GM10248 (cell line): ENCODE measurements at regions not wholly inside any gene's neighbourhood (a gene's known extent, or its start where the extent isn't known, plus 50 kb on each side); places are given as distances from the start of the nearest gene placed in this dataset.

Experiments used
- CTCF ChIA-PET: fragments of 300-600 bp; sonication (Branson Sonifier 250); formaldehyde crosslinking; extraction: SDS; loops from one replicate; lab custom pipeline; 2021; ENCODE audit warnings: antibody characterized with exemption; lab: Yijun Ruan, JAX
- POLR2A ChIA-PET: fragments of 350-650 bp; sonication (Branson Sonifier 250); formaldehyde crosslinking; extraction: SDS; loops from one replicate; lab custom pipeline; 2020; ENCODE audit warnings: antibody characterized with exemption; lab: Yijun Ruan, JAX
- DNase-seq: peaks from one replicate; pipeline ENCODE4 v3.0.0; 2012; ENCODE audit errors: extremely low spot score
- TF ChIP-seq, protein P1 (sequence below): IDR thresholded peaks from 2 replicates; pipeline ENCODE4 v1.5.1; 2012; ENCODE audit warnings: mild to moderate bottlenecking, low read depth; ENCODE audit errors: extremely low read depth, missing control alignments, control extremely low read depth

DNA sequence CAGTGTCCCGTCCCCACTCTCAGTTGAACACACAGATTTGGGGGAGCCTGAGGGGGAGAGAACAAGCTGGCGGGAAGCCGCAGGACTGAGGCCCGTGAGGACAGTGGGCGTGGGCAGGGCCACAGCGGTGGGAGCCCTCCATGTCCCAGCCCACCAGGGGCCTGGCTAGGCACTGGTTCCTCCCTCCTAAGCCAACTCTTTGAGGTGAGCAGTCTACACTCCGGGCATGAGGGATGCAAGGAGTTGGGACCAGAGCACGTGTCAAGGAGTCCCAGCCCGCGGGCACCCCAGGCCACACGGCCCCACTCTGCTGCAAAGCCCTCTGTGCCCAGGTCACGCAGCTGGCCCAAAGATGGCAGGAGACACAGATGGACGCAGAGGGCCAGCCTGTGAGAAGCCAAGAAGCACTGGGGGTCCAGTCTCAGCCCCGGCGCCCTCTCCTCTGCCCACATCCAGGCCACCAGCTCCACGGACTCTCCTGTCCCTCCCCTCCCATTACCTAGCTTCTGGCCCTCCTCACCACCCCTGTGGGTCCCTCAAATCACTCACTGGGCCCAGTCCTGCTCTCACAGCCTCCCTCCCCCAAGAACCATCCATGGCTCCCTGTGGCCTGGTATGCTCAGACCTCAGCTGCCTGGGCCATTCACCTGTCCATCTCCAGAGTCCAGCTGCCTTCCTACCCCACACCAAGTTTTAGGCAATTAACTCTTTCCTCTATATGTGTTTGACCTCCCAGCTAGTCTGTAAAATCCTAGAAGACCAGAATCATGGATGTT is 206.5 kb downstream of the RBFOX3 start:
- POLR2A ChIA-PET = no interaction called here
- TF ChIP-seq, protein P1, sequence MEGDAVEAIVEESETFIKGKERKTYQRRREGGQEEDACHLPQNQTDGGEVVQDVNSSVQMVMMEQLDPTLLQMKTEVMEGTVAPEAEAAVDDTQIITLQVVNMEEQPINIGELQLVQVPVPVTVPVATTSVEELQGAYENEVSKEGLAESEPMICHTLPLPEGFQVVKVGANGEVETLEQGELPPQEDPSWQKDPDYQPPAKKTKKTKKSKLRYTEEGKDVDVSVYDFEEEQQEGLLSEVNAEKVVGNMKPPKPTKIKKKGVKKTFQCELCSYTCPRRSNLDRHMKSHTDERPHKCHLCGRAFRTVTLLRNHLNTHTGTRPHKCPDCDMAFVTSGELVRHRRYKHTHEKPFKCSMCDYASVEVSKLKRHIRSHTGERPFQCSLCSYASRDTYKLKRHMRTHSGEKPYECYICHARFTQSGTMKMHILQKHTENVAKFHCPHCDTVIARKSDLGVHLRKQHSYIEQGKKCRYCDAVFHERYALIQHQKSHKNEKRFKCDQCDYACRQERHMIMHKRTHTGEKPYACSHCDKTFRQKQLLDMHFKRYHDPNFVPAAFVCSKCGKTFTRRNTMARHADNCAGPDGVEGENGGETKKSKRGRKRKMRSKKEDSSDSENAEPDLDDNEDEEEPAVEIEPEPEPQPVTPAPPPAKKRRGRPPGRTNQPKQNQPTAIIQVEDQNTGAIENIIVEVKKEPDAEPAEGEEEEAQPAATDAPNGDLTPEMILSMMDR = no peak
- CTCF ChIA-PET = interaction anchor here (1.0 to 9.0 kb wide), 3 partner anchors 11 to 316 kb away, joined by 3 to 123 read pairs (median 28); no protein-coding TSS in a partner anchor
- DNase-seq = no peak

DNA sequence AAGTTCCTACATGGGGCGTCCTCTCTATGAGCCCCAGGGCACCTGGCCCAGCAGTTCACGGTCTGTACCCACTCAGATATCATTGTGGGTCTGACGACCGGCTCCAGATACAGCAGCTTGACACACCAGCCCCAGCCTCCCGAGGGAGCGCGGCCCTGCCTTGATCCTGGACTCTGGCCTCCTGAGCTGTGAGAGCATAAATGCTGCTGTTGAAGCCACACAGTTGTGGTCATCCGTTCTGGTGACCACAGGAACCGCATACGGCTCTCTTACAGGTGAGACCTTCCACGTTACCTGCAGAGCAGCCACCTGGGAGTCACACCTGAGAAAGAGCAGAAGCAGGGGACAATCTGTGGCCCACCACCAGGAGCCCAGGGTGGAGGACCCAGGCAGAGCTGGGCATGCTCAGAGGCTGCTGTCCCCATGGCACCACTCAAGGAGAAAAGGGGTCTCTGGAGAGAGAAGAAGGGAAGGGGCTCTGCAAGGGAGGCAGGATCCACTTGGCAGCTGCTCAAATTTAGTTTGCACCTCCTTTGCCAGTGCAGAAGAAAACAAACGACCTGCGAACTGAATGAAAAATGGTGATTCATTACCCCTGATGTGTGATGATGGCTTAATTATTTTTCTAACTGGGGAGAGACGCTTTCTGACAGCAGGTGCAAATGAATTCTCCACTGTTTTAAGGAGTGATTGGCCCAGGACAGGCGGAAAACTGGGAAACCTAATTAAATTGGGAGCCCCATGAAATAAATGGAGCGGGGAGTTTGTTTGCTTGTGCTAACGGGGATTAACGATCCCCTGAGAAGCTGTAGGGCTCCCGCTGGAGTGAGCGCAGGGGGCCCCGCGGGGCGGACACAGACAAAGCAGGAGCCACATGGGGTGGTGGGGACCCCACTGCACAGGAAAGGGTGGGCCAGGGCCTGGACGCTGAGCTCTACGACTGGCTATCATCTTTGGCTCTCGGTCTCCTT is 208.9 kb downstream of the RBFOX3 start:
- ChIA-PET CTCF (interaction anchor here (0.8 to 9.0 kb wide), 14 partner anchors 8 to 361 kb away, joined by 3 to 123 read pairs (median 6); no protein-coding TSS in a partner anchor), POLR2A (no interaction called here)
- DNase-seq = no peak
- TF ChIP-seq, protein P1 = no peak

DNA sequence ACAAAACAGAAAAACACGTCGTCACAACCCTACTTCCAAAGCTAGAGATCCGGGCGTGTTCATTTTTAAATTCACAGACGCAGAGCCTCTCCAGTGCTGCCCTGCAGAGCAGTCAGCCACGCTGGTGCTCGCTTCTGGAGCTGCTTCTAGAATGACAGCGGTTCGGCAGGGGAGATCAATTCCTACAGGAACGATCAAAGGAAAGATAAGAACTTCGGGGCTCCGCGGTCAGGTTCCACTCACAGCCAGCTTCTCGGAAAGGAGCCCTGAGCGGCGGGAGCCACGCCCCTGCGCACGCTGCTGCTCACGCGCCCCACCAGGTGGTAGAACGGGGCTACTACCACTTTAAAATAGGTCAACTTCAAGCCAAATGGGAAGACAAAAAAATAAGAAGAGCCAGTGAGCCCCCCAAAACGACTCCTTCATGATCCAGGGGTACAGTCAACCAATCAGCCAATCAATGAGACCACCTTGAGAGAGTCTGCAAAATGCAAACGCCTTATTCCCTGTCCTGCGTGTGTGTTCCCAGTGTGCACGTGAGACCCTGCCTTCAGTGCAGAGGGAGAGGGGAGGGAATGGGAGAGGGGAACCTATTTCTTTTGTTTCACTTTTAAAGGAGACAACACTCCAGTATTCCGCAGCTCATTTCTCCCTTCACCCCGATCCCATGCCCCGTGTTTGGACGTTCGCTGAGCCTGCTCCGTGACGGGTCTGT is 209.7 kb downstream of the RBFOX3 start:
- peak; percentile 89 for DNase-seq
- TF ChIP-seq, protein P1 = peak; percentile 89
- POLR2A ChIA-PET = no interaction called here
- CTCF ChIA-PET = interaction anchor here (0.7 to 9.0 kb wide), 33 partner anchors 8 to 507 kb away, joined by 3 to 123 read pairs (median 4); no protein-coding TSS in a partner anchor

DNA sequence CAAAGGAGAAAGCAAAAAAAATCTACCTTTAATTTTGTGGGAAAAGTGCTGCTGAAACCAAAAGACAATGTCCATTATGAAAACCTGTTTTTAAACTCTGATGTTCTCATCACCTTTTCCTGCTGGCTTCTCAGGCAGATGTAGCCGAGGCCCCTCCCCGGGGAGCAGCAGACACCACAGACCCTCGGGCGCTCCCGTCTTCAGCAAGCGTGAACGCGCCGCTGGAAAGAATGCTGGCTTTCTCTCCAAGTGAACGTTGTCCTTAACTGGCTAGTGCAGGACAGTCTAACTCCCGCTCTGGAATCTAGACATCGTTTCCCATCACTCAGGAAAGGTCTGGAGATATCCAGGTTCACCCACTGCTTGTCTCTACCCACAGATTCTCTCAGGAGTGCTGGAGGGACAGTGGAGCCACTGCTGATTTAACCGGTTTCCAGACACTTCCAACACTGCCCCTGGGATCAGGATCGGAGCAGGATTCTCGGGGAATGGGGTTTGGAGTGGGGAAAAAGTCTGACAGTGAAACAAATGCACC is 211.2 kb downstream of the RBFOX3 start:
- POLR2A ChIA-PET = no interaction called here
- TF ChIP-seq, protein P1 = no peak
- CTCF ChIA-PET = interaction anchor here (1.3 to 2.6 kb wide), 4 partner anchors 11 to 355 kb away, joined by 5 to 20 read pairs (median 14); no protein-coding TSS in a partner anchor
- no peak for DNase-seq

DNA sequence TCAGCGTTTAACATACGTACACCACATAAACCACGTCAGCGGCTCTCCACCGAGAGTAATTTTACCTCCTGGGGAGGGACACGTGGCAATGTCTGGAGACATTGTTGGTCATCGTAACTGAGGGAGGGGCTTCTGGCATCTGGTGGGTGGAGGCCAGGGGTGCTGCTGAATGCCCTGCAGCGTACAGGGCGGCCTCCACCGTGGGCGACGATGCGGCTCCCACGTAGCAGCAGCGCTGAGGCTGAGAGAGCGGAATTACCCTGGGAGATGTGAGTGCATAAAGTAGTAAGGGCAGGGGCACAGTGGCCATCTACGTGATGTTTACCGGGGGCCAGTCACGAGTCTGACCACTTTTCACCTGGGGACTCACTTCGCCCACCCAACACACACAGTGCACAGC is 212.4 kb downstream of the RBFOX3 start:
- no peak for DNase-seq
- CTCF ChIA-PET = no interaction called here
- POLR2A ChIA-PET = no interaction called here
- TF ChIP-seq, protein P1 = no peak
